ENCODE measurements at regions not wholly inside any gene's neighbourhood (a gene's known extent, or its start where the extent isn't known, plus 50 kb on each side); places are given as distances from the start of the nearest gene placed in this dataset.
"Not testable (repeated sequence)": the region's sequence is repeated elsewhere in the genome, so short reads cannot be mapped to it uniquely, and the experiment has no call there.

GRCh38 chr6:166795879-166796278 lies 160.5 kb downstream of the RNASET2 start:
- H3K27me3 Mint-ChIP-seq, result no peaks in the 10 kb centered on the region
- Histone ChIP-seq H3K27ac (ENCODE audit: low read depth, low read length) (no peak overlapping the region), H3K9me3 (ENCODE audit: low read length) (no peaks in the 10 kb centered on the region), H3K36me3 (ENCODE audit: insufficient read depth, low read length) (no peaks in the 10 kb centered on the region), H3K27me3 (ENCODE audit: insufficient read depth, low read length, poor library complexity, severe bottlenecking) (no peaks in the 10 kb centered on the region), H3K4me3 (ENCODE audit: low read length) (no peak overlapping the region), H3K4me1 (ENCODE audit: insufficient read depth, low read length) (no peaks in the 10 kb centered on the region)
- no peak overlapping the region for H3K27ac Mint-ChIP-seq
- DNase-seq, result no peak
- peaks cover 0 to 1% (median 0%) of the 10 kb centered on the region in 3 donors for H3K36me3 Mint-ChIP-seq
- no peaks in the 10 kb centered on the region for H3K4me1 Mint-ChIP-seq
- ChIA-PET CTCF (no interaction called here), POLR2A (no interaction called here)
- no peaks in the 10 kb centered on the region for H3K9me3 Mint-ChIP-seq
- no peak overlapping the region for H3K4me3 Mint-ChIP-seq

- H3K4me3 Mint-ChIP-seq; H3K27ac Mint-ChIP-seq; H3K27me3 ChIP-seq (ENCODE audit: insufficient read depth, low read length, poor library complexity, severe bottlenecking); H3K36me3 Mint-ChIP-seq; H3K9me3 Mint-ChIP-seq; DNase-seq; H3K9me3 ChIP-seq (ENCODE audit: low read length); H3K27ac ChIP-seq (ENCODE audit: low read depth, low read length); POLR2A ChIA-PET; H3K4me1 ChIP-seq (ENCODE audit: insufficient read depth, low read length); H3K4me1 Mint-ChIP-seq; CTCF ChIA-PET; H3K36me3 ChIP-seq (ENCODE audit: insufficient read depth, low read length); H3K27me3 Mint-ChIP-seq; H3K4me3 ChIP-seq (ENCODE audit: low read length): not testable (repeated sequence)
These were observed 163.8 kb upstream of the RPS6KA2 start for GRCh38 chr6:166790808-166791207.

- H3K36me3 ChIP-seq (ENCODE audit: insufficient read depth, low read length); H3K9me3 Mint-ChIP-seq; H3K9me3 ChIP-seq (ENCODE audit: low read length); H3K4me3 Mint-ChIP-seq; DNase-seq; H3K36me3 Mint-ChIP-seq; H3K4me3 ChIP-seq (ENCODE audit: low read length); H3K27me3 Mint-ChIP-seq; H3K27me3 ChIP-seq (ENCODE audit: insufficient read depth, low read length, poor library complexity, severe bottlenecking); H3K4me1 Mint-ChIP-seq; H3K27ac Mint-ChIP-seq; H3K4me1 ChIP-seq (ENCODE audit: insufficient read depth, low read length); POLR2A ChIA-PET; H3K27ac ChIP-seq (ENCODE audit: low read depth, low read length): not testable (repeated sequence)
- CTCF ChIA-PET, result interaction anchor here (1.6 to 5.9 kb wide), 2 partner anchors 162 to 200 kb away, joined by 5 to 46 read pairs; no protein-coding TSS in a partner anchor
These were observed 161.9 kb upstream of the RPS6KA2 start for GRCh38 chr6:166788846-166789529.

- Mint-ChIP-seq H3K27me3 (peaks cover 0 to 6% of the 10 kb centered on the region in 2 donors), H3K4me1 (no peaks in the 10 kb centered on the region), H3K4me3 (no peak overlapping the region), H3K36me3 (no peaks in the 10 kb centered on the region), H3K9me3 (no peaks in the 10 kb centered on the region), H3K27ac (peak overlapping the region in 1 of 8 donors; percentile 64)
- Histone ChIP-seq H3K9me3 (ENCODE audit: low read length) (no peaks in the 10 kb centered on the region), H3K4me3 (ENCODE audit: low read length) (no peak overlapping the region), H3K27ac (ENCODE audit: low read depth, low read length) (no peak overlapping the region), H3K4me1 (ENCODE audit: insufficient read depth, low read length) (no peaks in the 10 kb centered on the region), H3K36me3 (ENCODE audit: insufficient read depth, low read length) (no peaks in the 10 kb centered on the region), H3K27me3 (ENCODE audit: insufficient read depth, low read length, poor library complexity, severe bottlenecking) (no peaks in the 10 kb centered on the region)
- CTCF ChIA-PET, result interaction anchor here (0.9 to 5.9 kb wide), 6 partner anchors 12 to 355 kb away, joined by 3 to 46 read pairs (median 6); no protein-coding TSS in a partner anchor
- POLR2A ChIA-PET, result no interaction called here
- peak in 2 of 5 donors; percentile 43 to 49 for DNase-seq
These were observed 159.7 kb upstream of the RPS6KA2 start for GRCh38 chr6:166786704-166787293.

GRCh38 chr6:166785131-166785530 lies 158.1 kb upstream of the RPS6KA2 start:
- no peak overlapping the region for H3K27ac ChIP-seq (ENCODE audit: low read depth, low read length)
- H3K4me1 ChIP-seq (ENCODE audit: insufficient read depth, low read length), result no peaks in the 10 kb centered on the region
- ChIA-PET POLR2A (no interaction called here), CTCF (interaction anchor here (0.6 to 5.9 kb wide), 5 partner anchors 11 to 357 kb away, joined by 3 to 46 read pairs (median 5); no protein-coding TSS in a partner anchor)
- H3K4me3 Mint-ChIP-seq, result no peak overlapping the region
- H3K4me3 ChIP-seq (ENCODE audit: low read length), result no peak overlapping the region
- H3K4me1 Mint-ChIP-seq, result no peaks in the 10 kb centered on the region
- H3K9me3 Mint-ChIP-seq, result no peaks in the 10 kb centered on the region
- no peak for DNase-seq
- no peaks in the 10 kb centered on the region for H3K36me3 Mint-ChIP-seq
- peaks cover 0 to 6% of the 10 kb centered on the region in 2 donors for H3K27me3 Mint-ChIP-seq
- no peaks in the 10 kb centered on the region for H3K9me3 ChIP-seq (ENCODE audit: low read length)
- no peaks in the 10 kb centered on the region for H3K27me3 ChIP-seq (ENCODE audit: insufficient read depth, low read length, poor library complexity, severe bottlenecking)
- H3K27ac Mint-ChIP-seq, result no peak overlapping the region
- H3K36me3 ChIP-seq (ENCODE audit: insufficient read depth, low read length), result no peaks in the 10 kb centered on the region

- DNase-seq, result no peak
- H3K9me3 Mint-ChIP-seq, result no peaks in the 10 kb centered on the region
- no peaks in the 10 kb centered on the region for H3K36me3 Mint-ChIP-seq
- H3K4me1 ChIP-seq (ENCODE audit: insufficient read depth, low read length), result no peaks in the 10 kb centered on the region
- H3K27ac ChIP-seq (ENCODE audit: low read depth, low read length), result no peak overlapping the region
- peaks cover 0 to 5% of the 10 kb centered on the region in 2 donors for H3K27me3 Mint-ChIP-seq
- no peaks in the 10 kb centered on the region for H3K27me3 ChIP-seq (ENCODE audit: insufficient read depth, low read length, poor library complexity, severe bottlenecking)
- CTCF ChIA-PET, result interaction anchor here (1.2 to 5.9 kb wide), 3 partner anchors 10 to 205 kb away, joined by 5 to 46 read pairs (median 5); no protein-coding TSS in a partner anchor
- no peak overlapping the region for H3K27ac Mint-ChIP-seq
- H3K4me1 Mint-ChIP-seq, result no peaks in the 10 kb centered on the region
- H3K4me3 ChIP-seq (ENCODE audit: low read length), result no peak overlapping the region
- H3K9me3 ChIP-seq (ENCODE audit: low read length), result no peaks in the 10 kb centered on the region
- no peaks in the 10 kb centered on the region for H3K36me3 ChIP-seq (ENCODE audit: insufficient read depth, low read length)
- H3K4me3 Mint-ChIP-seq, result no peak overlapping the region
- POLR2A ChIA-PET, result no interaction called here
These were observed 157.6 kb upstream of the RPS6KA2 start for GRCh38 chr6:166784691-166785090.

- H3K9me3 ChIP-seq (ENCODE audit: low read length), result no peaks in the 10 kb centered on the region
- Mint-ChIP-seq H3K27me3 (peaks cover 0 to 1% of the 10 kb centered on the region in 2 donors), H3K9me3 (no peaks in the 10 kb centered on the region), H3K4me3 (no peak overlapping the region), H3K36me3 (no peaks in the 10 kb centered on the region), H3K4me1 (no peaks in the 10 kb centered on the region), H3K27ac (no peak overlapping the region)
- CTCF ChIA-PET, result interaction anchor here (1.0 to 3.2 kb wide), 2 partner anchors 8 to 207 kb away, joined by 3 to 15 read pairs; no protein-coding TSS in a partner anchor
- no peaks in the 10 kb centered on the region for H3K4me1 ChIP-seq (ENCODE audit: insufficient read depth, low read length)
- H3K36me3 ChIP-seq (ENCODE audit: insufficient read depth, low read length), result no peaks in the 10 kb centered on the region
- no peak overlapping the region for H3K27ac ChIP-seq (ENCODE audit: low read depth, low read length)
- no peak overlapping the region for H3K4me3 ChIP-seq (ENCODE audit: low read length)
- POLR2A ChIA-PET, result no interaction called here
- H3K27me3 ChIP-seq (ENCODE audit: insufficient read depth, low read length, poor library complexity, severe bottlenecking), result no peaks in the 10 kb centered on the region
- no peak for DNase-seq
These were observed 155.5 kb upstream of the RPS6KA2 start for GRCh38 chr6:166782520-166782919.

GRCh38 chr6:166781331-166781730 lies 154.3 kb upstream of the RPS6KA2 start:
- Histone ChIP-seq H3K4me1 (ENCODE audit: insufficient read depth, low read length) (no peaks in the 10 kb centered on the region), H3K27ac (ENCODE audit: low read depth, low read length) (no peak overlapping the region), H3K4me3 (ENCODE audit: low read length) (no peak overlapping the region), H3K36me3 (ENCODE audit: insufficient read depth, low read length) (no peaks in the 10 kb centered on the region), H3K27me3 (ENCODE audit: insufficient read depth, low read length, poor library complexity, severe bottlenecking) (no peaks in the 10 kb centered on the region), H3K9me3 (ENCODE audit: low read length) (no peaks in the 10 kb centered on the region)
- Mint-ChIP-seq H3K4me1 (no peaks in the 10 kb centered on the region), H3K9me3 (no peaks in the 10 kb centered on the region), H3K4me3 (no peak overlapping the region), H3K36me3 (no peaks in the 10 kb centered on the region), H3K27me3 (peaks cover 1 to 6% of the 10 kb centered on the region in 2 donors), H3K27ac (no peak overlapping the region)
- CTCF ChIA-PET, result interaction anchor here (3.2 kb wide), 1 partner anchor 208 kb away, joined by 15 read pairs; no protein-coding TSS in a partner anchor
- no peak for DNase-seq
- POLR2A ChIA-PET, result no interaction called here

Measured in CD8-positive, alpha-beta memory T cell (primary cell).